ENCODE measurements at regions not wholly inside any gene's neighbourhood (a gene's known extent, or its start where the extent isn't known, plus 50 kb on each side); places are given as distances from the start of the nearest gene placed in this dataset.

GRCh38 chr21:27513825-27514224, 546.9 kb upstream of the ADAMTS5 start:
- no peak for DNase-seq (ENCODE audit: low spot score)

- no peak for DNase-seq (ENCODE audit: low spot score)
Observed at GRCh38 chr21:27513016-27513415, 546.1 kb upstream of the ADAMTS5 start.

- DNase-seq (ENCODE audit: low spot score), result no peak
Observed at GRCh38 chr21:27511233-27511632, 544.3 kb upstream of the ADAMTS5 start.

GRCh38 chr21:27507695-27508094, 540.8 kb upstream of the ADAMTS5 start:
- no peak for DNase-seq (ENCODE audit: low spot score)

GRCh38 chr21:27505516-27505915, 538.6 kb upstream of the ADAMTS5 start:
- DNase-seq (ENCODE audit: low spot score), result no peak

GRCh38 chr21:27502801-27503200, 535.9 kb upstream of the ADAMTS5 start:
- no peak for DNase-seq (ENCODE audit: low spot score)

- DNase-seq (ENCODE audit: low spot score), result no peak
Observed at GRCh38 chr21:27498025-27498424, 531.1 kb upstream of the ADAMTS5 start.

GRCh38 chr21:27495836-27496235, 528.9 kb upstream of the ADAMTS5 start:
- no peak for DNase-seq (ENCODE audit: low spot score)

- DNase-seq (ENCODE audit: low spot score), result no peak
Observed at GRCh38 chr21:27493542-27493941, 526.7 kb upstream of the ADAMTS5 start.

GRCh38 chr21:27487676-27488075, 520.8 kb upstream of the ADAMTS5 start:
- DNase-seq (ENCODE audit: low spot score), result no peak

GRCh38 chr21:27480841-27481261, 514.0 kb upstream of the ADAMTS5 start:
- no peak for DNase-seq (ENCODE audit: low spot score)

- DNase-seq (ENCODE audit: low spot score), result no peak
Observed at GRCh38 chr21:27477296-27477695, 510.4 kb upstream of the ADAMTS5 start.

GRCh38 chr21:27476696-27477095, 509.8 kb upstream of the ADAMTS5 start:
- DNase-seq (ENCODE audit: low spot score), result no peak

- DNase-seq (ENCODE audit: low spot score), result no peak
Observed at GRCh38 chr21:27475363-27475955, 508.6 kb upstream of the ADAMTS5 start.

GRCh38 chr21:27467366-27467765, 500.5 kb upstream of the ADAMTS5 start:
- DNase-seq (ENCODE audit: low spot score), result no peak

- no peak for DNase-seq (ENCODE audit: low spot score)
Observed at GRCh38 chr21:27466140-27466539, 499.3 kb upstream of the ADAMTS5 start.

GRCh38 chr21:27464648-27465047, 497.8 kb upstream of the ADAMTS5 start:
- no peak for DNase-seq (ENCODE audit: low spot score)

GRCh38 chr21:27462726-27463125, 495.8 kb upstream of the ADAMTS5 start:
- DNase-seq (ENCODE audit: low spot score), result no peak

GRCh38 chr21:27454234-27454633, 487.3 kb upstream of the ADAMTS5 start:
- DNase-seq (ENCODE audit: low spot score), result no peak

- no peak for DNase-seq (ENCODE audit: low spot score)
Observed at GRCh38 chr21:27451116-27451515, 484.2 kb upstream of the ADAMTS5 start.

GRCh38 chr21:27450216-27450615, 483.3 kb upstream of the ADAMTS5 start:
- no peak for DNase-seq (ENCODE audit: low spot score)

- no peak for DNase-seq (ENCODE audit: low spot score)
Observed at GRCh38 chr21:27448960-27449359, 482.1 kb upstream of the ADAMTS5 start.

GRCh38 chr21:27447843-27448242, 481.0 kb upstream of the ADAMTS5 start:
- DNase-seq (ENCODE audit: low spot score), result no peak

- no peak for DNase-seq (ENCODE audit: low spot score)
Observed at GRCh38 chr21:27429710-27430341, 462.9 kb upstream of the ADAMTS5 start.

Data from ecto neural progenitor cell (in vitro differentiated cells).